Keratinocyte (primary cell): ENCODE measurements at regions not wholly inside any gene's neighbourhood (a gene's known extent, or its start where the extent isn't known, plus 50 kb on each side); places are given as distances from the start of the nearest gene placed in this dataset.

Experiments used
- DNase-seq: peaks from one replicate; pipeline ENCODE4 v3.0.0-alpha.2; 2011; ENCODE audit warnings: low read depth, missing footprints, low spot score
- FAIRE-seq: peaks from 2 replicates; lab custom pipeline; 2011; peaks lifted over from hg19 to GRCh38; lab: Jason Lieb, UNC
- H2AFZ ChIP-seq: 2 replicates; pipeline ENCODE4 v1.6.0; 2012; ENCODE audit warnings: low read length, control low read depth, inconsistent platforms; ENCODE audit not compliant: control insufficient read depth
- H3K27ac ChIP-seq: 2 replicates; pipeline ENCODE4 v1.5.1; 2011; ENCODE audit warnings: low read length; ENCODE audit not compliant: control insufficient read depth, insufficient read depth
- H3K27me3 ChIP-seq: 3 replicates; pipeline ENCODE4 v1.6.0; 2011; ENCODE audit warnings: low read length; ENCODE audit not compliant: control insufficient read depth, insufficient read depth; ENCODE audit errors: extremely low read depth
- H3K36me3 ChIP-seq, 2 experiments: 2 replicates in 1 of 2; 3 replicates in 1 of 2; pipeline ENCODE4 v1.5.1; 2011; ENCODE audit warnings: low read length in 2 of 2, mild to moderate bottlenecking in 1 of 2; ENCODE audit not compliant: control insufficient read depth in 2 of 2, insufficient read depth in 2 of 2; ENCODE audit errors: extremely low read depth in 1 of 2
- H3K4me1 ChIP-seq: 3 replicates; pipeline ENCODE4 v1.5.1; 2011; ENCODE audit warnings: low read length; ENCODE audit not compliant: control insufficient read depth, insufficient read depth; ENCODE audit errors: extremely low read depth
- H3K4me2 ChIP-seq: 3 replicates; pipeline ENCODE4 v1.6.0; 2011; ENCODE audit warnings: low read depth, low read length; ENCODE audit not compliant: control insufficient read depth, insufficient read depth; ENCODE audit errors: extremely low read depth
- H3K4me3 ChIP-seq, 3 experiments: fragments of 200-600 bp in 1 of 3; sonication (generic) in 1 of 3; 2 replicates in 2 of 3; 3 replicates in 1 of 3; pipeline ENCODE4 v1.5.1; 2011 to 2016; ENCODE audit warnings: low read length in 3 of 3, mild to moderate bottlenecking in 3 of 3, control low read depth in 2 of 3, inconsistent platforms in 1 of 3, low read depth in 1 of 3, mixed read lengths in 1 of 3, mixed run types in 1 of 3, moderate library complexity in 1 of 3; ENCODE audit not compliant: control insufficient read depth in 2 of 3, insufficient read depth in 2 of 3; ENCODE audit errors: extremely low read depth in 1 of 3
- H3K79me2 ChIP-seq: 2 replicates; pipeline ENCODE4 v1.6.0; 2012; ENCODE audit warnings: low read length; ENCODE audit not compliant: control insufficient read depth, insufficient read depth
- H3K9ac ChIP-seq: 3 replicates; pipeline ENCODE4 v1.6.0; 2011; ENCODE audit warnings: low read length; ENCODE audit not compliant: control insufficient read depth, insufficient read depth; ENCODE audit errors: extremely low read depth
- H3K9me1 ChIP-seq: 3 replicates; pipeline ENCODE4 v1.6.0; 2011; ENCODE audit warnings: low read length; ENCODE audit not compliant: control insufficient read depth, insufficient read depth; ENCODE audit errors: extremely low read depth
- H3K9me3 ChIP-seq: 2 replicates; pipeline ENCODE4 v1.5.1; 2012; ENCODE audit warnings: low read depth, low read length; ENCODE audit not compliant: control insufficient read depth
- H4K20me1 ChIP-seq: 3 replicates; pipeline ENCODE4 v1.6.0; 2011; ENCODE audit warnings: low read length; ENCODE audit not compliant: control insufficient read depth, insufficient read depth; ENCODE audit errors: extremely low read depth
- CTCF ChIP-seq, 3 experiments: IDR thresholded peaks in 1 of 3; conservative IDR thresholded peaks in 1 of 3; optimal IDR thresholded peaks in 1 of 3; 2 replicates in 2 of 3; 3 replicates in 1 of 3; pipeline versions ENCODE3 to v1.5.1; 2011; ENCODE audit warnings: low read length in 3 of 3, mild to moderate bottlenecking in 3 of 3, moderate library complexity in 2 of 3, control low read depth in 1 of 3, inconsistent platforms in 1 of 3; ENCODE audit not compliant: insufficient read depth in 2 of 3; ENCODE audit errors: extremely low read depth in 1 of 3
- EZH2 ChIP-seq: IDR thresholded peaks from one replicate; pipeline ENCODE4 v1.6.1; 2012; ENCODE audit warnings: inconsistent platforms, mild to moderate bottlenecking, low read length, moderate library complexity
- dilution Hi-C: fragments of 300-500 bp; cut with MboI; formaldehyde crosslinking; loops from one replicate; pipeline ENCODE4 v1.7.0; 2020; ENCODE audit warnings: low sequenced_read_pairs; ENCODE audit not compliant: extremely low pct_ligation_motif_present

- no peak overlapping the region for H2AFZ ChIP-seq
- H3K36me3 ChIP-seq, result no peaks in the 10 kb centered on the region
- H3K9me1 ChIP-seq, result no peaks in the 10 kb centered on the region
- no peaks in the 10 kb centered on the region for H3K4me1 ChIP-seq
- dilution Hi-C loops, result no loop called here
- no peak for DNase-seq
- H3K4me3 ChIP-seq, result no peak overlapping the region
- H3K27me3 ChIP-seq, result no peaks in the 10 kb centered on the region
- H3K79me2 ChIP-seq, result no peaks in the 10 kb centered on the region
- FAIRE-seq, result no peak
- H3K4me2 ChIP-seq, result no peak overlapping the region
- H4K20me1 ChIP-seq, result no peaks in the 10 kb centered on the region
- H3K27ac ChIP-seq, result no peak overlapping the region
- H3K9me3 ChIP-seq, result no peaks in the 10 kb centered on the region
- H3K9ac ChIP-seq, result no peak overlapping the region
- TF ChIP-seq CTCF (optimal IDR thresholded peaks at IDR 0.05 in 1 of 3, IDR thresholded peaks at IDR 0.05 in 1 of 3, conservative IDR thresholded peaks at IDR 0.05 in 1 of 3; ENCODE audit: extremely low read depth in 1 of 3, insufficient read depth in 2 of 3, low read length in 3 of 3) (no peak), EZH2 (no peak)
Measured at GRCh38 chr10:81027706-81028105, 490.0 kb downstream of the SH2D4B start.

- FAIRE-seq (no peak), DNase-seq (no peak)
- Histone ChIP-seq H3K4me3 (no peak overlapping the region), H3K4me1 (no peaks in the 10 kb centered on the region), H3K79me2 (no peaks in the 10 kb centered on the region), H3K27me3 (no peaks in the 10 kb centered on the region), H4K20me1 (no peaks in the 10 kb centered on the region), H2AFZ (no peak overlapping the region), H3K36me3 (no peaks in the 10 kb centered on the region), H3K9ac (no peak overlapping the region), H3K9me1 (no peaks in the 10 kb centered on the region), H3K9me3 (no peaks in the 10 kb centered on the region), H3K4me2 (no peak overlapping the region), H3K27ac (no peak overlapping the region)
- TF ChIP-seq EZH2, result no peak
- no peak for TF ChIP-seq CTCF (optimal IDR thresholded peaks at IDR 0.05 in 1 of 3, IDR thresholded peaks at IDR 0.05 in 1 of 3, conservative IDR thresholded peaks at IDR 0.05 in 1 of 3; ENCODE audit: extremely low read depth in 1 of 3, insufficient read depth in 2 of 3, low read length in 3 of 3)
- dilution Hi-C loops, result no loop called here
Measured at GRCh38 chr10:81031774-81032173, 494.1 kb downstream of the SH2D4B start.
